Left ventricle myocardium inferior (tissue), 1 donor: ENCODE measurements at regions not wholly inside any gene's neighbourhood (a gene's known extent, or its start where the extent isn't known, plus 50 kb on each side); places are given as distances from the start of the nearest gene placed in this dataset.
"Not testable (repeated sequence)": the region's sequence is repeated elsewhere in the genome, so short reads cannot be mapped to it uniquely, and the experiment has no call there.

ENCODE experiments used
- DNase-seq: peaks from one replicate; pipeline ENCODE4 v3.0.0-alpha.2; 2020
- H3K27ac ChIP-seq: fragments of 200-600 bp; replicated peaks from 2 replicates; pipeline ENCODE4 v1.8.0; 2021
- H3K27me3 ChIP-seq: fragments of 200-600 bp; 2 replicates; pipeline ENCODE4 v1.8.0; 2021; ENCODE audit warnings: low read depth
- H3K36me3 ChIP-seq: fragments of 200-600 bp; 2 replicates; pipeline ENCODE4 v1.8.0; 2021
- H3K4me1 ChIP-seq: fragments of 200-600 bp; 2 replicates; pipeline ENCODE4 v1.8.0; 2021
- H3K4me3 ChIP-seq: fragments of 200-600 bp; 2 replicates; pipeline ENCODE4 v1.8.0; 2021; ENCODE audit warnings: mild to moderate bottlenecking, moderate library complexity
- H3K9me3 ChIP-seq: fragments of 200-600 bp; replicated peaks from 2 replicates; pipeline ENCODE4 v1.8.0; 2021
- CTCF ChIP-seq: fragments of 200-600 bp; IDR thresholded peaks from 2 replicates; pipeline ENCODE4 v1.8.0; 2021; ENCODE audit warnings: antibody characterized with exemption, mild to moderate bottlenecking, borderline replicate concordance
- intact Hi-C: fragments of 100-400 bp; cut with micrococcal nuclease; formaldehyde crosslinking; loops from one replicate; pipeline ENCODE4 v1.11.0; 2022
- donor health status: DM: no; HTN: yes; CAD: no; lungs with severe emphysema.

GRCh38 chr4:66475596-66475995, 805.3 kb upstream of the EPHA5 start:
- no peak for TF ChIP-seq CTCF
- DNase-seq: no peak
- no peak overlapping the region for H3K27ac ChIP-seq
- peaks cover 30% of the 10 kb centered on the region for H3K9me3 ChIP-seq
- intact Hi-C loops: no loop called here
- H3K27me3 ChIP-seq: no peaks in the 10 kb centered on the region
- no peak overlapping the region for H3K4me3 ChIP-seq
- no peaks in the 10 kb centered on the region for H3K4me1 ChIP-seq
- H3K36me3 ChIP-seq: no peaks in the 10 kb centered on the region

GRCh38 chr4:66465111-66465510, 794.8 kb upstream of the EPHA5 start:
- Histone ChIP-seq H3K27me3 (no peaks in the 10 kb centered on the region), H3K4me3 (no peak overlapping the region), H3K36me3 (no peaks in the 10 kb centered on the region), H3K4me1 (no peaks in the 10 kb centered on the region), H3K9me3 (peaks cover 25% of the 10 kb centered on the region), H3K27ac (no peak overlapping the region)
- no peak for TF ChIP-seq CTCF
- intact Hi-C loops: no loop called here
- no peak for DNase-seq

DNA sequence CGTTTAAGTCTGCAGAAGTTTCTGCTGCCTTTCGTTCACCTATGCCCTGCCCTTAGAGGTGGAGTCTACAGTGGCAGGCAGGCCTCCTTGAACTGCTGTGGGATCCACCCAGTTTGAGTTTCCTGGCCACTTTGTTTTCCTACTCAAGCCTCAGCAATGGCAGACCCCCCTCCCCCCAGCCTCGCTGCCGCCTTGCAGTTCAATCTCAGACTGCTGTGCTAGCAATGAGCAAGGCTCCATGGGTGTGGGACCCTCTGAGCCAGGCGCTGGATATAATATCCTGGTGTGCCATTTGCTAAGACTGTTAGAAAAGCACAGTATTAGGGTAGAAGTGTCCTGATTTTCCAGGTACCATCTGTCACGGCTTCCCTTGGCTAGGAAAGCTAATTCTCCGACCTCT, 792.6 kb upstream of the EPHA5 start:
- DNase-seq, intact Hi-C loops, H3K36me3 ChIP-seq, H3K4me3 ChIP-seq, H3K4me1 ChIP-seq, H3K27me3 ChIP-seq, H3K27ac ChIP-seq: not testable (repeated sequence)
- H3K9me3 ChIP-seq: peaks cover 30% of the 10 kb centered on the region

GRCh38 chr4:66451741-66452140, 781.5 kb upstream of the EPHA5 start:
- no peaks in the 10 kb centered on the region for H3K27me3 ChIP-seq
- no peak overlapping the region for H3K4me3 ChIP-seq
- TF ChIP-seq CTCF: no peak
- no peak overlapping the region for H3K27ac ChIP-seq
- H3K36me3 ChIP-seq: no peaks in the 10 kb centered on the region
- DNase-seq: no peak
- no peaks in the 10 kb centered on the region for H3K4me1 ChIP-seq
- H3K9me3 ChIP-seq: peaks cover 29% of the 10 kb centered on the region
- intact Hi-C loops: no loop called here

DNA sequence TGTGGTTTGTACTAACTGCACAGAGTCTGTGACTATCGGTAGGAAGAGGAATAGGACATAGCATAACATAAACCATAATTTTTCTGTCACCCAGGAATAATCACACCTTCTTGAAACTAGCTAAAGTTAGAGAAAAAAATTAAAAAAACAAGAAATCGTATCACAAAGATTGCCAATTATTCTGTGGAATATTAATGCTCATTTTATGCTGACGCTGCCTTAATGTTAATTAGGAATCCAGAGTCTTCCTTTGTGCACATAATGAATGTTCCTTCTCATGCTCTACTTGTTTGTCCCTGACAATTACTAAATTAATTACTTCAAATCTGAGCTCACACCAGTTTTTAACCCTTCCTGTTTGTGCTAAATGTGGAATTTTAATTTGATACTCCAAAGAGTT, 772.7 kb upstream of the EPHA5 start:
- no peak for DNase-seq
- no peaks in the 10 kb centered on the region for H3K4me1 ChIP-seq
- H3K27ac ChIP-seq: no peak overlapping the region
- H3K4me3 ChIP-seq: no peak overlapping the region
- H3K27me3 ChIP-seq: no peaks in the 10 kb centered on the region
- no peaks in the 10 kb centered on the region for H3K36me3 ChIP-seq
- intact Hi-C loops: no loop called here
- no peaks in the 10 kb centered on the region for H3K9me3 ChIP-seq
- TF ChIP-seq CTCF: no peak

GRCh38 chr4:66439508-66439907, 769.2 kb upstream of the EPHA5 start:
- Histone ChIP-seq H3K4me3 (no peak overlapping the region), H3K4me1 (no peaks in the 10 kb centered on the region), H3K27me3 (no peaks in the 10 kb centered on the region), H3K27ac (no peak overlapping the region), H3K36me3 (no peaks in the 10 kb centered on the region), H3K9me3 (no peaks in the 10 kb centered on the region)
- no peak for DNase-seq
- intact Hi-C loops: no loop called here
- TF ChIP-seq CTCF: no peak
